SJCRH30 (cell line): ENCODE measurements at regions not wholly inside any gene's neighbourhood (a gene's known extent, or its start where the extent isn't known, plus 50 kb on each side); places are given as distances from the start of the nearest gene placed in this dataset.
"Not testable (repeated sequence)": the region's sequence is repeated elsewhere in the genome, so short reads cannot be mapped to it uniquely, and the experiment has no call there.

Experiments
- DNase-seq, 2 experiments: peaks; one replicate each; pipeline ENCODE4 v3.0.0-alpha.2; 2015 to 2020
- H3K27ac ChIP-seq: fragments of 250-450 bp; sonication (Bioruptor Pico); 2 replicates; pipeline ENCODE4 v1.5.1; 2020; ENCODE audit warnings: mild to moderate bottlenecking, moderate library complexity
- H3K27me3 ChIP-seq: fragments of 250-450 bp; sonication (Bioruptor Pico); 2 replicates; pipeline ENCODE4 v1.5.1; 2020; ENCODE audit warnings: mild to moderate bottlenecking, moderate library complexity
- H3K36me3 ChIP-seq: fragments of 250-450 bp; sonication (Bioruptor Pico); 2 replicates; pipeline ENCODE4 v1.5.1; 2020; ENCODE audit warnings: mild to moderate bottlenecking, moderate library complexity
- H3K4me1 ChIP-seq: fragments of 250-450 bp; sonication (Bioruptor Pico); 2 replicates; pipeline ENCODE4 v1.5.1; 2020; ENCODE audit warnings: mild to moderate bottlenecking, moderate library complexity
- H3K4me3 ChIP-seq: fragments of 250-450 bp; sonication (Bioruptor Pico); 2 replicates; pipeline ENCODE4 v1.5.1; 2020; ENCODE audit warnings: mild to moderate bottlenecking, moderate library complexity
- H3K9me3 ChIP-seq: fragments of 250-450 bp; sonication (Bioruptor Pico); replicated peaks from 2 replicates; pipeline ENCODE4 v1.5.1; 2020; ENCODE audit warnings: mild to moderate bottlenecking, moderate library complexity

DNA sequence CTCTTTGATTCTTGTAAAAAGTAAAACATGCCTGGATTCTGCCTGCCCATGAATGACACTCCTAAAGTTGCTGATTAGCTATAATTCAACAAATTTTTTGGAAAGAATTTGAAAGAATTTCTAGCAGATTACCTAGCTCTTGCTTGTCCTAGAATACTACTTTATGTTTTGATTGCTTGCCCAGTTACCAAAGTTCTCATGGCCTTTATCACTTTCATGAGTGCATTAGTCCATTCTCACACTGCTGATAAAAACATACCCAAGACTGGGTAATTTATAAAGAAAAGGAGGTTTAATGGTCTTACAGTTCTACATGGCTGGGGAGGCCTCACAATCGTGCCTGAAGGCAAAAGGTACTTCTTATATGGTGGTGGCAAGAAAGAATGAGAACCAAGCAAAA lies 1137.3 kb downstream of the SORCS1 start:
- no peak overlapping the region for H3K4me3 ChIP-seq
- DNase-seq, result no peak
- no peaks in the 10 kb centered on the region for H3K9me3 ChIP-seq
- no peaks in the 10 kb centered on the region for H3K36me3 ChIP-seq
- no peaks in the 10 kb centered on the region for H3K4me1 ChIP-seq
- peaks cover 5% of the 10 kb centered on the region; the same call in 1 of the 2 replicates for H3K27me3 ChIP-seq
- no peak overlapping the region for H3K27ac ChIP-seq

DNA sequence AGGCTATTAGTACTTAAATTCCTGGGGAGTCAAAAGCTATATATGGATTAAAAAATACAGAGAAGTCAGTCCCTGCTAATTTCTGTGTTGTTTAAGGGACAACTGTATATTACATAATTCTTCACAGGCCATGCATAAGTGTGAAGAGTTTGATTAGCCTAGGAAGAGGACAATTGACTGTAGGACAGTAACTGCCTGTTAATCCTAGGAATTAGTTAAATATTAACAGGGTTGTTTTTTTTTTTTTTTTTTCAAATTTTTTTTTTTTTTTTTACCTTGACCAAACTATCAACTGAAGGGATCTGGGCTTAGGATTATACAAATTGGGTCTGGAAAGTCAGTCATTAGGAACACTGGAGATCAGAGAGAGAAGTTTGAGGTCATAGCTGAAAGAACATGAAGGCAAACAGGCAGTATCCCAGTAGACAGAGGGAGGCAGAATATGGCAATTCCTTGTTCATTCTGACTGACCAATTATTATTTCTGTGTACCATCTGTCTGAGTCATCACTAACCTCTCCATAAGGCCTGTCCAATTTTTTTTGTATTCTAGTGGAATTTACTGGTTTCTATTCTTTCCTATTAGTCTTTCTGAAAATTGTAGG lies 1139.2 kb downstream of the SORCS1 start:
- Histone ChIP-seq H3K27me3 (peaks cover 5% of the 10 kb centered on the region; the same call in 1 of the 2 replicates), H3K4me3 (no peak overlapping the region), H3K36me3 (no peaks in the 10 kb centered on the region), H3K9me3 (no peaks in the 10 kb centered on the region), H3K4me1 (no peaks in the 10 kb centered on the region), H3K27ac (no peak overlapping the region)
- no peak for DNase-seq

DNA sequence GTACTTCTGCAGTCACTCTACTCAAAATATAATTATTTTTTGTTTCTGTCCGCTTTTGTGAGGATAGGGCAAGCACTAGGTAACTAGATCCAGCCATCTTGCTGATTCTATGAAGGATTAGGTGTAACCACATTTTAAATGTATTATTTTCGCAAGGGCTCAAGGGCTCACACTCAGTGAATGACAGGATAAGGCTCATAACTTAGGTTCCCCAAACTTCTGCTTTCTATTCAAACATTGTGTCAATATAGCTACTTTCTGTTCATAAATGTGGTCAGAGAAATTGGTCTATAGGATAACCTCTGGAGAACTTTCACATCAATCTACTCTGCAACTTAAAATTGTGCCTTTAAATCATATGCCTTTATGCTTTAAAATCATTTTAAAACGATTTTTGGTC lies 1141.2 kb downstream of the SORCS1 start:
- Histone ChIP-seq H3K27me3 (peaks cover 5% of the 10 kb centered on the region; the same call in 1 of the 2 replicates), H3K27ac (no peak overlapping the region), H3K36me3 (no peaks in the 10 kb centered on the region), H3K4me3 (no peak overlapping the region), H3K4me1 (no peaks in the 10 kb centered on the region), H3K9me3 (no peaks in the 10 kb centered on the region)
- no peak for DNase-seq

DNA sequence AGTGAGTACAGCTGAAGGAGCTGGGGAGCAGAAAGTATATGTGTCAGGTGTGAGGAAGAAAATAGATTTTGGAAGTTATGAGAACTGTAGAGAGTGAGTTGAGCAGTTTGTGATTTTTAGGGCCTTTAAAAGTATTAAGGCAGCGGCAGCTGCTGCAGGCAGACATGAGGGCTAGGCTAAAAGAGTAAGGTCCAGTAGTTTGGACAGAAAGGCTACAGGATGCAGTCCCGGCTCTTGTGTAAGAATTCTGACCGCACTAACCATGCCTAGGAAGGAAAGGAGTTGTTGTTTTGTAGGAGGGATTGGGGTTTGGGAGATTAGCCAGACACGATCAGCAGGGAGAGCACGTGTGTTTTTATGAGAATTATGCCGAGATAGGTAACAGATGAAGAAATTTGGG lies 1144.9 kb downstream of the SORCS1 start:
- not testable (repeated sequence) for H3K4me3 ChIP-seq, H3K9me3 ChIP-seq, H3K36me3 ChIP-seq, DNase-seq, H3K4me1 ChIP-seq, H3K27ac ChIP-seq, H3K27me3 ChIP-seq

DNA sequence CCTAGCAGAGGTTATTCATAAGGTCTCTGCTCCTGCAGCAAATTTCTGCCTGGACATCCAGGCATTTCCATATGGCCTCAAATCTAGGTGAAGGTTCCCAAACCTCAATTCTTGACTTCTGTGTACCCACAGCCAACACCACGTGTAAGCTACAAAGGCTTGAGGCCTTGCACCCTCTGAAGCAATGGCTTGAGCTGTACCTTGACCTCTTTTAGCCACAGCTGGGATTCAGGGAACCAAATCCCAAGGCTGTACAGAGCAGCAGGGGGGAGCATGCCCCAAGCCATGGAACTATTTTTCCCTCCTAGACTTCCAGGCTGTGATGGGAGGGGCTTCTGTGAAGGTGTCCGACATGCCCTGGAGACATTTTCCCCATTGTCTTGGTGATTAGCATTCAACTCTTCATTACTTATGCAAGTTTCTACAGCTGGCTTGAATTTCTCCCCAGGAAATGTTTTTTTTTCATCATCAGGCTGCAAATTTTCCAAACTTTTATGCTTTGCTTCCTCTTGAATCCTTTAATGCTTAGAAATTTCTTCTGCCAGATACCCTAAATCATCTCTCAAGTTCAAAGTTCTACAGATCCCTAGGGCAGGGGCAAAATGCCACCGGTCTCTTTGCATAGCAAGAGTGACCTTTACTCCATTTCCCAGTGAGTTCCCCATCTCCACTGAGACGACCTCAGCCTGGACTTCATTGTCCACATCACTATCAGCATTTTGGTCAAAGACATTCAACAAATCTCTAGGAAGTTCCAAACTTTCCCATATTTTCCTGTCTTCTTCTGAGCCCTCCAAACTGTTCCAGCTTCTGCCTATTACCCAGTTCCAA lies 1148.9 kb downstream of the SORCS1 start:
- not testable (repeated sequence) for H3K36me3 ChIP-seq, DNase-seq, H3K27me3 ChIP-seq

DNA sequence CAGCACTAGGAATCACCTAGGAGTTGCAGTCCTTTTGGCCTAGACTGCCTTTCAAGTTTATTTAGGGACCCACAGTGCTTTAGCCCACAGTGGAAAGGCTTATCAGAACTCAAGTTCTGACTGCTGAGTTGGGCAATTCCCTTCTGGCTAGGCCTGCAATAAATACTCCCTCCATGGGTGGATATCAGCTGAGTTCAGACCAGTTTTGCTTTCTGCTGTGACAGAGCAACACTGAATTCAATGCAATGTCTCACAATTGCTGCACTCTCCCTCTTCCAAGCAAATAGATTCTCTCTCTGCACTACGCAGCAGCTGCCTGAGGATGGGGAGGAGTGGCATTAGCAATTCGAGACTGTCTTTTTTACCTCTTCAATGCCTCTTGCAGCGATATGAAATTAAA lies 1153.3 kb downstream of the SORCS1 start:
- Histone ChIP-seq H3K4me1 (no peaks in the 10 kb centered on the region), H3K4me3 (no peak overlapping the region), H3K9me3 (no peaks in the 10 kb centered on the region), H3K27ac (no peak overlapping the region), H3K36me3 (no peaks in the 10 kb centered on the region), H3K27me3 (no peaks in the 10 kb centered on the region)
- no peak for DNase-seq

More for the DNA sequence above, 1148.9 kb downstream of the SORCS1 start:
- not testable (repeated sequence) for H3K9me3 ChIP-seq, H3K4me1 ChIP-seq, H3K27ac ChIP-seq, H3K4me3 ChIP-seq

DNA sequence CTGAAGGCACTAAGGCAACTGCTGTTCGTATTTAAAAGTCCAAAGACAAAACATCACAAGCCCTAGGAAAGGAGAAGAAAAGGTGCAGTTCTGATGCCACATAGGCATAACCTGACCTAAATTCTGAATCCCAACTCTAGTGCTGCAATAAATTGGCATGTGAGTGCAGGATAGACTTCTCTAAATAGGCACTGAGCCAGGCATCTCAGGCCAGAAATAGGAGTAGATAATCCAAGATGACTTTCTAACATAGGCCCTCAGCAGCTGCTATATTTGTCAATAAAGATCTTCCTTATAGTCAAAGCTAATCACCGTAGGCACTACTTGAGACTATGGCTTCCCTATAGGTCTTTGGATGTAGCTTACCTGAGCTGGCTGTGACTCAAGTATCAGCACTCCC lies 1163.8 kb downstream of the SORCS1 start:
- no peaks in the 10 kb centered on the region for H3K36me3 ChIP-seq
- DNase-seq, result no peak
- H3K27ac ChIP-seq, result no peak overlapping the region
- no peaks in the 10 kb centered on the region for H3K9me3 ChIP-seq
- H3K4me1 ChIP-seq, result no peaks in the 10 kb centered on the region
- H3K4me3 ChIP-seq, result no peak overlapping the region
- no peaks in the 10 kb centered on the region for H3K27me3 ChIP-seq

DNA sequence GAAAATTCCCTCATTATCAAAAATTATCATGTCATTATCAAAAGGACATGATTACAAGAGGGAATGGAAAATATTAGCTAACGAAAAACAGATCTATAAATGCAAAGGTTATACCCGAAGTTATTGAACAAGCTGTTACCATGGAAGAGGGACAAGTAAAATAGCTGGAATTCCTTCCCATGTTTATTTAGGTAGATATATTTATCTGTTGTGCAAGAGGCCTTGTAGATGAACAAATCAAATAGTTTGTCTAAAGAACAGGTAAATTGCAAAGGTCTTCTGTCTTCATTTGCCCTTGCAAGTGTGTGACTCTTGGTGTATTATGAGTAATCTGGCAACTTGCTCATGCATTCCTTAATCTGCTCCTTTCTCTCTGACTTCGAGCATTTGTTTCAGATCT lies 1170.9 kb downstream of the SORCS1 start:
- H3K4me3 ChIP-seq, result no peak overlapping the region
- no peaks in the 10 kb centered on the region for H3K9me3 ChIP-seq
- DNase-seq, result no peak
- H3K27ac ChIP-seq, result no peak overlapping the region
- H3K4me1 ChIP-seq, result no peaks in the 10 kb centered on the region
- no peaks in the 10 kb centered on the region for H3K27me3 ChIP-seq
- no peaks in the 10 kb centered on the region for H3K36me3 ChIP-seq

DNA sequence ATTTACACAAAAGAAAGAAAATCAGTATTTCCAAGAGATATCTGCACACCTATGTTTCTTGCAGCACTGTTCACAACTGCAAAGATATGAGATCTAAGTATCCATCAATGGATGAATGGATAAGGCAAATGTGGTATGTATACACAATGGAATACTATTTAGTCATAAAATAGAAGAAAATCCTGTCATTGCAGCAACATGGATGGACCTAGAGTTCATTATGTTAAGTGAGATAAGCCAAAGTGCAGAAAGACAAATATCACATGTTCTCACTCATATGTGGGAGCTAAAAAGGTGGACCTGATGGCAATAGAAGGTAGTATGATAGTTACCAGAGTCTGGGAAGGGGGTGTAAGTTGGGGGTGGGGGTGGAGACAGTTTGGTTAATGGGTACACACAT lies 1171.6 kb downstream of the SORCS1 start:
- Histone ChIP-seq H3K4me3 (no peak overlapping the region), H3K36me3 (no peaks in the 10 kb centered on the region), H3K27me3 (no peaks in the 10 kb centered on the region), H3K27ac (no peak overlapping the region), H3K4me1 (no peaks in the 10 kb centered on the region), H3K9me3 (no peaks in the 10 kb centered on the region)
- no peak for DNase-seq

DNA sequence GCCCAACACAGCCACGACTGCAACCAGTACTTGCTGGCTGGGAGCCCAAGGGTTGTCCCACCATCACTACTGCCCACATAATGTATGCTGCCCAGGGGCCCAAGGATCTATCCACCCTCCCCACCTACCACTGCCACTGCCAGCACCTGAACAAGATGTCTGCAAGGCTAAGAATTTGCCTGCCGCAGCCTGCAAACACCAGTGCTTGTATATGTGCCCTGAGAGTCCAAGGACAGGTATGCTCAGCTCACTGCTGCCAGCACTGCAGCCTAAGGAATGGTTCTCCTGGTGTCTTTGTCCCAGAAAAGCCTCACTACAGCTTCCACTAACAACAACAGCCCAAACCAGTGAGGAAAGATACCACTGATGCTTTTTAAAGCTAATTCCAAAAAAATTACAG lies 1174.0 kb downstream of the SORCS1 start:
- H3K27ac ChIP-seq, result no peak overlapping the region
- no peaks in the 10 kb centered on the region for H3K36me3 ChIP-seq
- no peak for DNase-seq
- H3K4me3 ChIP-seq, result no peak overlapping the region
- peaks cover 13% of the 10 kb centered on the region for H3K4me1 ChIP-seq
- no peaks in the 10 kb centered on the region for H3K9me3 ChIP-seq
- H3K27me3 ChIP-seq, result no peaks in the 10 kb centered on the region

DNA sequence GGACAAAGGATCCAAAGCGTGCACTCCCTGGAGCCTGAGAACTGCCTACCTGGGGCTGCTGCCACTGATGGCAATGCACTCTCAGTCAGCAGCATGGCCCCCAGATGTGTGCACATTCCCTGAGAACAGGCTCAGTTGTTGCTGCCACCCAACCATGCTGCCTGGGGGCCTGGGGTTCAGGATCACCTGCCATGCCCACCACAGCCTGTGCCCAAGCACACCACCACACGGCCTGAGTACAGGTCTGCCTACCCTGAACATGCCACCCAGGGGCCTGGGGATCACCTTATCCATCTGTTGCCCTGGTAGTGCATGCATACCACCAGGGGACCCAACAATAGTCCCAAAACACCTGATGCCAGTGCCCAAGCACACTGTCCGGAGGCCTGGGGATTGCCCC lies 1174.5 kb downstream of the SORCS1 start:
- H3K4me3 ChIP-seq, result no peak overlapping the region
- no peaks in the 10 kb centered on the region for H3K9me3 ChIP-seq
- peaks cover 13% of the 10 kb centered on the region for H3K4me1 ChIP-seq
- H3K27ac ChIP-seq, result no peak overlapping the region
- DNase-seq, result no peak
- H3K27me3 ChIP-seq, result no peaks in the 10 kb centered on the region
- H3K36me3 ChIP-seq, result no peaks in the 10 kb centered on the region

DNA sequence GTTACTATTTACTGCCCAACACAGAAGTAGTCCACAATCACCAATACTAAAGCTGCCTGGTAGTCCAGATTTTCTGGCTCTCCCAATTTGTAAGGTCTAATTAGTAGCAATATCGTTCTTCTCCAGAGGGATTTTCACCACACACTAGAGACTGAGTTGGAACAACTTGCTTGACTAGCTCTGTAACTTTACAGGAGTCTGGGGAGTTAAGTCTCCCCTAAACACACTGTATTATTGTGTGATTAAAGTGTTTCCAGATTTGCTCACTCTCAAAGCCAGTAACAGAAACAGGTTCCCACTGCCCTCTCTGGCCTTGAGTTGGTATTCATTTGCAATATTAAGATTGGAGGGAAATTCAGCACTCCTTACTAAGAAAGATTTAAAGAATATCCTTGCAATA lies 1175.7 kb downstream of the SORCS1 start:
- Histone ChIP-seq H3K27ac (no peak overlapping the region), H3K36me3 (no peaks in the 10 kb centered on the region), H3K4me1 (peaks cover 13% of the 10 kb centered on the region), H3K9me3 (no peaks in the 10 kb centered on the region), H3K4me3 (no peak overlapping the region), H3K27me3 (no peaks in the 10 kb centered on the region)
- DNase-seq, result no peak

DNA sequence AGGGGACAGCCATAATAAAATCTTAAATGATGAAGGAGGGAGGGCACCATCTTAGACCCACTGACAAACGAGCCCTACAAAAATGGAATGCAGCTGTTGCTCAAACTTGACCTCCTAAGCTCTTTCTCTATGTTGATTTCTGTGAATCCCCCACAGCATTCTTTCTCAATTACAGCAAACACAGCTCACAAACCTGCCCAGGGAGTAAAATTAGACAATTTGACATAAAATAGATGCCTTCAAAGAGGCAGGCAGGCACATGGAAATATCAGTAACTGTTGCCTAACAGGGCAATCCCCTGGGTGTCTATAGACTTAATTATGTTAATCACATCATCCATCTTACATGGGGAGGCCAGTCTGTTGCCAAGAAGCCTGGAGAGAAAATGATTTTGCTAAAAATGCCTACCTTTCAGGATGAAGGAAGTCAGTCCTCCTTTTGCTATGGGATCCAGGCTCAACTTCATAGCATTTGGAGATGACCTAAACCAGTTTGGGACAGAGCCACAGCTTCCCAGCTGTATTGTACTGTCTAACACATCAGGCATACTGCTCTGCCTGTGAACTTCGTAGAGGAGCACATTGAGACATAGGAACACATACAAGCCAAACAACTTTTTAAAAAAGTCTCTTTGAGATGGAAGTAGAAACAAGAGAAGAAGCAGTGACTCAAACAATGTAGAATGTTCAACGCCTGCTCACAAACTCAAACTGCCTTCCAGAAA lies 1177.4 kb downstream of the SORCS1 start:
- no peaks in the 10 kb centered on the region for H3K36me3 ChIP-seq
- peaks cover 13% of the 10 kb centered on the region for H3K4me1 ChIP-seq
- H3K27me3 ChIP-seq, result no peaks in the 10 kb centered on the region
- DNase-seq, result peak in 1 of 2 experiments; percentile 35
- no peak overlapping the region for H3K4me3 ChIP-seq
- no peak overlapping the region for H3K27ac ChIP-seq
- H3K9me3 ChIP-seq, result no peaks in the 10 kb centered on the region

DNA sequence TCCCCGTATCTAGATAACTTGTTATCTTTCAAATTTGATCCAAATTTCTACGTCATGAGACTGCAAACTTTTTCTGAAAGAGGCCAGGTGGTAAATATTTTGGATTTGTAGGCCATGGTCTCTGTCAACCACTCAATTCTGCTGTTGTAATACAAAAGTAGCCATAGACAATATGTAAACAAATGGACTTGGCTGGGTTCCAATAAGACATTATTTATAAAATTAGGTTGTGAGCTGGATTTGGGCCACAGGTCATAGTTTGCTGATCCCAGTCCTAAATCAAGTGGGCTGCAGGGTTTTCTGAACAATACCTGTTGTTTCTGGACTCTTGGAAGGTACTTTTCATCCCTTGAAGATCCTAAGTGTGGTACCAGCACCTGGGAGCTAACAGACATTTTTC lies 1178.0 kb downstream of the SORCS1 start:
- H3K4me3 ChIP-seq, result no peak overlapping the region
- H3K4me1 ChIP-seq, result peaks cover 13% of the 10 kb centered on the region
- no peaks in the 10 kb centered on the region for H3K9me3 ChIP-seq
- H3K36me3 ChIP-seq, result no peaks in the 10 kb centered on the region
- peak in 1 of 2 experiments; percentile 5 for DNase-seq
- no peak overlapping the region for H3K27ac ChIP-seq
- H3K27me3 ChIP-seq, result no peaks in the 10 kb centered on the region

DNA sequence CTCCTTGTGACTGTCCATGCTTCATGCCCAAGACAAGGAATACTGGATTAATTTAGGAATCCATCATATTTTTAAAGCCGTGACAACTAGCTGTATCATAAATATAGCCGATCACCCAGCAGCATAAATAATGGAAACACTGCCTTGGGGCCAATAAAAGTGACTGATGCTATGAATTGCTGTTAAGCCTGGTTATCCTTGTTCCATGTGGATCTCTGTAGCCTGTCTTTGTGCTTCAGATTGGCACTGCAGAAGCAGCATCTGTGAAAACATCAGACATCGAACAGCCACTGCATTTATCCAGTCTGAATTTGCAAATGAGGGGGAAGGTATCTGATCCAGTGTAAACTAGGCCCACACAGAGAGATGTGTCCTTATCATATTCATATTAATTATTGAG lies 1181.8 kb downstream of the SORCS1 start:
- H3K36me3 ChIP-seq, result no peaks in the 10 kb centered on the region
- DNase-seq, result no peak
- no peaks in the 10 kb centered on the region for H3K27me3 ChIP-seq
- no peak overlapping the region for H3K27ac ChIP-seq
- H3K4me1 ChIP-seq, result peaks cover 13% of the 10 kb centered on the region
- no peak overlapping the region for H3K4me3 ChIP-seq
- H3K9me3 ChIP-seq, result no peaks in the 10 kb centered on the region
